GM12878 (cell line): ENCODE measurements at regions not wholly inside any gene's neighbourhood (a gene's known extent, or its start where the extent isn't known, plus 50 kb on each side); places are given as distances from the start of the nearest gene placed in this dataset.

Experiments
- CEBPZ ChIP-seq: fragments of 150-350 bp; IDR thresholded peaks from 2 replicates; pipeline ENCODE4 v1.6.1; 2016; ENCODE audit warnings: low read depth, low read length
- CHD4 ChIP-seq: fragments of 200-600 bp; sonication (generic); IDR thresholded peaks from 2 replicates; pipeline ENCODE4 v1.6.1; 2016; ENCODE audit warnings: mild to moderate bottlenecking
- MYB ChIP-seq: fragments of 150-350 bp; IDR thresholded peaks from 2 replicates; pipeline ENCODE4 v1.6.1; 2014; ENCODE audit warnings: mild to moderate bottlenecking, low read depth, low read length, borderline replicate concordance
- NBN ChIP-seq: fragments of 450-650 bp; IDR thresholded peaks from 2 replicates; pipeline ENCODE4 v1.6.1; 2016
- NR2C2 ChIP-seq: IDR thresholded peaks from 2 replicates; pipeline ENCODE4 v1.6.1; 2011; ENCODE audit warnings: borderline replicate concordance, low read depth; ENCODE audit not compliant: control insufficient read depth, insufficient read length
- POLR2AphosphoS5 ChIP-seq: IDR thresholded peaks from 2 replicates; pipeline ENCODE4 v1.6.1; 2011; ENCODE audit warnings: mild to moderate bottlenecking, low read length, inconsistent platforms
- SRF ChIP-seq, 2 experiments: IDR thresholded peaks; 2 replicates each; pipeline ENCODE4 v1.6.1; 2011; ENCODE audit warnings: low read depth in 2 of 2, low read length in 2 of 2, mild to moderate bottlenecking in 1 of 2, moderate library complexity in 1 of 2

GRCh38 chr9:7305677-7306076 is 493.9 kb downstream of the DMAC1 start:
- no peak for TF ChIP-seq SRF (IDR thresholded peaks at IDR 0.05; ENCODE audit: low read depth in 2 of 2, low read length in 2 of 2)
- TF ChIP-seq CEBPZ: no peak
- no peak for TF ChIP-seq MYB
- TF ChIP-seq NBN: no peak
- TF ChIP-seq CHD4: no peak
- TF ChIP-seq NR2C2: no peak
- no peak for TF ChIP-seq POLR2AphosphoS5
